Left colon (tissue), 2 donors: ENCODE measurements at regions not wholly inside any gene's neighbourhood (a gene's known extent, or its start where the extent isn't known, plus 50 kb on each side); places are given as distances from the start of the nearest gene placed in this dataset.
A peak's percentile ranks its signal among the peaks of the same experiment; 100 is the strongest.

ENCODE experiments used
- ATAC-seq: fragments of 200-7000 bp; cut with Tn5 transposase; one replicate; pipeline ENCODE4 v1.9.1; 2020; ENCODE audit warnings: mild to moderate bottlenecking, moderate library complexity
- DNase-seq, 2 donors: peaks; one replicate each; pipeline ENCODE4 v3.0.0-alpha.2; 2020
- intact Hi-C, 2 donors: fragments of 100-400 bp; cut with DNase I in 1 of 2; cut with micrococcal nuclease in 1 of 2; formaldehyde crosslinking; loops; one replicate each; pipeline versions ENCODE4 v1.11.2 to v1.14.0; 2022; cut with DNase I, micrococcal nuclease
- donor health status: DM: no; HTN: no; CAD: no.
- donor health status: DM: yes; HTN: yes; CAD: no.

GRCh38 chr3:194767446-194768207 lies 81.9 kb downstream of the FAM43A start:
- DNase-seq, result no peak
- ATAC-seq, result no peak
- intact Hi-C loops, result no loop called here

GRCh38 chr3:194768586-194768985 lies 82.9 kb downstream of the FAM43A start:
- ATAC-seq, result no peak
- peak in 1 of 2 donors; percentile 28 for DNase-seq
- intact Hi-C loops, result no loop called here

- ATAC-seq (peak; percentile 90), DNase-seq (peak; percentile 91 to 97)
- intact Hi-C loops, result no loop called here
Measured at GRCh38 chr3:194769020-194769643, 83.4 kb downstream of the FAM43A start.

GRCh38 chr3:194772241-194773000 lies 86.7 kb downstream of the FAM43A start:
- intact Hi-C loops, result no loop called here
- ATAC-seq (no peak), DNase-seq (no peak)

GRCh38 chr3:194773216-194773615 lies 87.5 kb downstream of the FAM43A start:
- ATAC-seq (peak; percentile 59), DNase-seq (peak; percentile 22 to 54)
- intact Hi-C loops, result no loop called here

- ATAC-seq, result peak; percentile 50
Measured at GRCh38 chr3:194773771-194774455, 88.2 kb downstream of the FAM43A start.

GRCh38 chr3:194775266-194775665 lies 89.6 kb downstream of the FAM43A start:
- ATAC-seq, result no peak
- intact Hi-C loops, result no loop called here
- no peak for DNase-seq

More at GRCh38 chr3:194773771-194774455, 88.2 kb downstream of the FAM43A start:
- no peak for DNase-seq
- intact Hi-C loops, result no loop called here

- intact Hi-C loops, result no loop called here
- ATAC-seq (no peak), DNase-seq (no peak)
Measured at GRCh38 chr3:194775731-194776130, 90.0 kb downstream of the FAM43A start.

- ATAC-seq, result no peak
- intact Hi-C loops, result no loop called here
- no peak for DNase-seq
Measured at GRCh38 chr3:194777729-194778128, 92.0 kb downstream of the FAM43A start.

GRCh38 chr3:194779729-194780224 lies 94.1 kb downstream of the FAM43A start:
- ATAC-seq, result no peak
- intact Hi-C loops, result no loop called here
- no peak for DNase-seq

- ATAC-seq (no peak), DNase-seq (no peak)
- intact Hi-C loops, result no loop called here
Measured at GRCh38 chr3:194780706-194781105, 95.0 kb downstream of the FAM43A start.

GRCh38 chr3:194781617-194782016 lies 95.9 kb downstream of the FAM43A start:
- intact Hi-C loops, result no loop called here
- peak; percentile 70 for ATAC-seq
- no peak for DNase-seq

GRCh38 chr3:194782698-194783404 lies 97.2 kb downstream of the FAM43A start:
- ATAC-seq (no peak), DNase-seq (no peak)
- intact Hi-C loops, result no loop called here

- intact Hi-C loops, result no loop called here
- ATAC-seq (no peak), DNase-seq (no peak)
Measured at GRCh38 chr3:194784361-194784760, 98.7 kb downstream of the FAM43A start.

GRCh38 chr3:194785315-194785714 lies 99.6 kb downstream of the FAM43A start:
- intact Hi-C loops, result no loop called here
- no peak for DNase-seq
- no peak for ATAC-seq

GRCh38 chr3:194787072-194787471 lies 101.4 kb downstream of the FAM43A start:
- intact Hi-C loops, result no loop called here
- DNase-seq (no peak), ATAC-seq (no peak)

GRCh38 chr3:194787650-194788049 lies 102.0 kb downstream of the FAM43A start:
- ATAC-seq (no peak), DNase-seq (no peak)
- intact Hi-C loops, result no loop called here

GRCh38 chr3:194792368-194792767 lies 106.7 kb downstream of the FAM43A start:
- DNase-seq, result no peak
- ATAC-seq, result no peak
- intact Hi-C loops, result no loop called here
